CD4-positive, alpha-beta T cell treated with Interleukin-4 for 1 hour (primary cell): ENCODE measurements at regions not wholly inside any gene's neighbourhood (a gene's known extent, or its start where the extent isn't known, plus 50 kb on each side); places are given as distances from the start of the nearest gene placed in this dataset.
"Not testable (repeated sequence)": the region's sequence is repeated elsewhere in the genome, so short reads cannot be mapped to it uniquely, and the experiment has no call there.

Source experiments
- DNase-seq, 2 donors: peaks; one replicate each; pipeline ENCODE4 v3.0.0-alpha.2; 2020 to 2022

GRCh38 chr5:145652700-145653099, 182.4 kb downstream of the PRELID2 start:
- not testable (repeated sequence) for DNase-seq

- not testable (repeated sequence) for DNase-seq
These were observed 188.0 kb downstream of the PRELID2 start for GRCh38 chr5:145647137-145647536.

- not testable (repeated sequence) for DNase-seq
These were observed 191.9 kb downstream of the PRELID2 start for GRCh38 chr5:145643214-145643613.

GRCh38 chr5:145637396-145637795, 197.7 kb downstream of the PRELID2 start:
- no peak for DNase-seq

GRCh38 chr5:145636371-145636770, 198.8 kb downstream of the PRELID2 start:
- no peak for DNase-seq

GRCh38 chr5:145633474-145633873, 201.7 kb downstream of the PRELID2 start:
- no peak for DNase-seq

GRCh38 chr5:145632701-145633100, 202.4 kb downstream of the PRELID2 start:
- DNase-seq, result no peak

- DNase-seq, result no peak
These were observed 206.1 kb downstream of the PRELID2 start for GRCh38 chr5:145629047-145629446.

GRCh38 chr5:145628525-145628924, 206.6 kb downstream of the PRELID2 start:
- no peak for DNase-seq

GRCh38 chr5:145619806-145620310, 215.3 kb downstream of the PRELID2 start:
- DNase-seq, result no peak

- DNase-seq, result not testable (repeated sequence)
These were observed 218.4 kb downstream of the PRELID2 start for GRCh38 chr5:145616739-145617138.

GRCh38 chr5:145598983-145599382, 236.2 kb downstream of the PRELID2 start:
- DNase-seq, result no peak

- DNase-seq, result no peak
These were observed 237.0 kb downstream of the PRELID2 start for GRCh38 chr5:145598184-145598583.

- no peak for DNase-seq
These were observed 243.6 kb downstream of the PRELID2 start for GRCh38 chr5:145591578-145591977.

GRCh38 chr5:145589063-145589462, 246.1 kb downstream of the PRELID2 start:
- DNase-seq, result no peak

- no peak for DNase-seq
These were observed 246.6 kb downstream of the PRELID2 start for GRCh38 chr5:145588558-145588957.

- DNase-seq, result no peak
These were observed 247.0 kb downstream of the PRELID2 start for GRCh38 chr5:145588113-145588512.

GRCh38 chr5:145587710-145588109, 247.4 kb downstream of the PRELID2 start:
- DNase-seq, result no peak

GRCh38 chr5:145587308-145587672, 247.9 kb downstream of the PRELID2 start:
- DNase-seq, result no peak

- DNase-seq, result no peak
These were observed 248.4 kb downstream of the PRELID2 start for GRCh38 chr5:145586661-145587307.

GRCh38 chr5:145585443-145586148, 249.5 kb downstream of the PRELID2 start:
- no peak for DNase-seq

- DNase-seq, result no peak
These were observed 255.8 kb downstream of the PRELID2 start for GRCh38 chr5:145579301-145579700.

- DNase-seq, result no peak
These were observed 260.1 kb downstream of the PRELID2 start for GRCh38 chr5:145574889-145575573.

GRCh38 chr5:145568581-145568980, 266.6 kb downstream of the PRELID2 start:
- DNase-seq, result no peak
